Liver (tissue), 8 donors: ENCODE measurements at regions not wholly inside any gene's neighbourhood (a gene's known extent, or its start where the extent isn't known, plus 50 kb on each side); places are given as distances from the start of the nearest gene placed in this dataset.

ENCODE experiments used
- DNase-seq: peaks from one replicate; pipeline ENCODE4 v3.0.0-alpha.2; 2017; ENCODE audit warnings: low spot score
- H3K27ac ChIP-seq, 2 donors: one replicate each; pipeline ENCODE4 v1.7.0; 2013; ENCODE audit warnings: inconsistent platforms in 2 of 2, low read length in 2 of 2, control low read depth in 1 of 2, low read depth in 1 of 2, mild to moderate bottlenecking in 1 of 2
- H3K27me3 ChIP-seq, 4 donors: one replicate each; pipeline versions ENCODE4 v1.6.1 to v1.7.0; 2013; ENCODE audit warnings: low read length in 3 of 4, inconsistent platforms in 1 of 4, mild to moderate bottlenecking in 1 of 4, moderate library complexity in 1 of 4; ENCODE audit not compliant: control insufficient read depth in 4 of 4, insufficient read depth in 4 of 4
- H3K36me3 ChIP-seq, 4 donors: one replicate each; pipeline versions ENCODE4 v1.6.1 to v1.7.0; 2013; ENCODE audit warnings: low read length in 3 of 4, mild to moderate bottlenecking in 3 of 4, low read depth in 1 of 4, moderate library complexity in 1 of 4; ENCODE audit not compliant: control insufficient read depth in 4 of 4, insufficient read depth in 3 of 4
- H3K4me1 ChIP-seq, 4 donors: one replicate each; pipeline versions ENCODE4 v1.6.1 to v1.7.0; 2013; ENCODE audit warnings: low read length in 3 of 4, mild to moderate bottlenecking in 3 of 4, moderate library complexity in 1 of 4; ENCODE audit not compliant: control insufficient read depth in 4 of 4, insufficient read depth in 4 of 4
- H3K4me3 ChIP-seq, 3 donors: one replicate each; pipeline versions ENCODE4 v1.6.1 to v1.7.0; 2013; ENCODE audit warnings: low read length in 3 of 3, control low read depth in 1 of 3, low read depth in 1 of 3, mild to moderate bottlenecking in 1 of 3
- H3K9ac ChIP-seq, 2 donors: one replicate each; pipeline ENCODE4 v1.7.0; 2013; ENCODE audit warnings: low read length in 2 of 2, mild to moderate bottlenecking in 2 of 2, moderate library complexity in 2 of 2, control low read depth in 1 of 2, low read depth in 1 of 2
- H3K9me3 ChIP-seq, 4 donors: one replicate each; pipeline versions ENCODE4 v1.6.1 to v1.7.0; 2013; ENCODE audit warnings: low read length in 3 of 4; ENCODE audit not compliant: control insufficient read depth in 4 of 4
- EGR1 ChIP-seq, 2 donors: IDR thresholded peaks; 2 replicates each; pipeline ENCODE4 v1.6.1; 2016 to 2018; ENCODE audit warnings: antibody characterized with exemption in 2 of 2, low read depth in 2 of 2
- FOXA1 ChIP-seq: IDR thresholded peaks from 2 replicates; pipeline ENCODE4 v1.6.1; 2016; ENCODE audit warnings: antibody characterized with exemption
- FOXA2 ChIP-seq: IDR thresholded peaks from 2 replicates; pipeline ENCODE4 v1.6.1; 2016; ENCODE audit warnings: antibody characterized with exemption
- GABPA ChIP-seq, 2 donors: IDR thresholded peaks in 1 of 2; conservative IDR thresholded peaks in 1 of 2; 2 replicates each; pipeline ENCODE4 v1.6.1; 2016; ENCODE audit warnings: antibody characterized with exemption in 2 of 2, mild to moderate bottlenecking in 1 of 2, moderate library complexity in 1 of 2
- HNF4A ChIP-seq, 2 donors: conservative IDR thresholded peaks; 2 replicates each; pipeline ENCODE4 v1.6.1; 2016; ENCODE audit warnings: antibody characterized with exemption in 2 of 2, mild to moderate bottlenecking in 2 of 2
- HNF4G ChIP-seq: IDR thresholded peaks from 2 replicates; pipeline ENCODE4 v1.6.1; 2016; ENCODE audit warnings: antibody characterized with exemption
- JUND ChIP-seq, 2 donors: IDR thresholded peaks; 2 replicates each; pipeline ENCODE4 v1.6.1; 2016; ENCODE audit warnings: antibody characterized with exemption in 2 of 2
- NR2F2 ChIP-seq: IDR thresholded peaks from 2 replicates; pipeline ENCODE4 v1.6.1; 2016; ENCODE audit warnings: antibody characterized with exemption
- RAD21 ChIP-seq, 2 donors: IDR thresholded peaks; 2 replicates each; pipeline ENCODE4 v1.6.1; 2016; ENCODE audit warnings: antibody characterized with exemption in 2 of 2, mild to moderate bottlenecking in 2 of 2
- RXRA ChIP-seq, 2 donors: IDR thresholded peaks; 2 replicates each; pipeline ENCODE4 v1.6.1; 2017 to 2018; ENCODE audit warnings: antibody characterized with exemption in 2 of 2, mild to moderate bottlenecking in 1 of 2
- SP1 ChIP-seq: IDR thresholded peaks from 2 replicates; pipeline ENCODE4 v1.6.1; 2018; ENCODE audit warnings: antibody characterized with exemption, mild to moderate bottlenecking
- TAF1 ChIP-seq: conservative IDR thresholded peaks from 2 replicates; pipeline ENCODE4 v1.6.1; 2016; ENCODE audit warnings: antibody characterized with exemption, mild to moderate bottlenecking
- WGBS: extraction: QIAGEN DNeasy Blood & Tissue Kit; methylation state at CpG from one replicate; pipeline ENCODE4 v1.1.7; 2013; 5-methylcytosine and 5-hydroxymethylcytosine counted together
- TF ChIP-seq, protein P1 (sequence below): IDR thresholded peaks from 2 replicates; pipeline ENCODE4 v1.6.1; 2016; ENCODE audit warnings: antibody characterized with exemption, mild to moderate bottlenecking
- TF ChIP-seq, protein P2 (sequence below): IDR thresholded peaks from 2 replicates; pipeline ENCODE4 v1.6.1; 2016; ENCODE audit warnings: antibody characterized with exemption
- TF ChIP-seq, protein P3 (sequence below): fragments of 150-350 bp; IDR thresholded peaks from 2 replicates; pipeline ENCODE4 v1.5.1; 2017; ENCODE audit warnings: improper control_type of control experiment, low read depth, low read length; ENCODE audit not compliant: missing input control
- TF ChIP-seq, protein P4 (sequence below): IDR thresholded peaks from 2 replicates; pipeline ENCODE4 v1.6.1; 2016; ENCODE audit warnings: antibody characterized with exemption
- donor health status: healthy.
- donor health status: healthy.
- donor health status: healthy.
- donor health status: healthy.
- donor health status: healthy.

DNA sequence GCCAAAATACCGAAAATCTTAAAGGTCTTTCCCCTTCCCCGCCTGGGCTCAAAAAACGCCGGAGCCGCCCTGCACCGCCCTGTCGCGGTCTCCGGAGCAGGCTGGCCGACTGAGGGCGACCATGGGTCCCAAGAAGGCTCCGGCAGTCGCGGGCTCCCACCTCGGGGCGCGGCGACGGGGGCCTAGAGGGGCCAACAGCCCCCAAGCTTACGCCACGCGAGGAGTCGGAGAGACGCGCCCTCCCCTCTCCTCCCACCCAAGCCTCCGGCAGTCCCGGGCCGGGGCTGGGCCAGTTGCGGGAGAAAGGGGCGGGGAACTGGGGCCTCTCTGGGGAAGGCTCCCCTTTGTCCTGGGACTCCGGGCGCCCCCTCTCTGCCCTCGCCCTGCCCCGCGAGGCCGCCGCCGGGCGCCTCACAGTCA lies 69.2 kb downstream of the GOLGA8B start:
- Histone ChIP-seq H3K9ac (peak overlapping the region; percentile 27 to 49), H3K27me3 (no peaks in the 10 kb centered on the region), H3K9me3 (no peaks in the 10 kb centered on the region), H3K4me3 (peak overlapping the region; percentile 63 to 85 (median 73)), H3K36me3 (no peaks in the 10 kb centered on the region), H3K4me1 (peaks cover 2 to 3% (median 3%) of the 10 kb centered on the region in 4 donors), H3K27ac (peak overlapping the region; percentile 65 to 70)
- no peak for TF ChIP-seq GABPA (IDR thresholded peaks at IDR 0.05 in 1 of 2, conservative IDR thresholded peaks at IDR 0.05 in 1 of 2)
- no peak for TF ChIP-seq FOXA2
- TF ChIP-seq, protein P1, sequence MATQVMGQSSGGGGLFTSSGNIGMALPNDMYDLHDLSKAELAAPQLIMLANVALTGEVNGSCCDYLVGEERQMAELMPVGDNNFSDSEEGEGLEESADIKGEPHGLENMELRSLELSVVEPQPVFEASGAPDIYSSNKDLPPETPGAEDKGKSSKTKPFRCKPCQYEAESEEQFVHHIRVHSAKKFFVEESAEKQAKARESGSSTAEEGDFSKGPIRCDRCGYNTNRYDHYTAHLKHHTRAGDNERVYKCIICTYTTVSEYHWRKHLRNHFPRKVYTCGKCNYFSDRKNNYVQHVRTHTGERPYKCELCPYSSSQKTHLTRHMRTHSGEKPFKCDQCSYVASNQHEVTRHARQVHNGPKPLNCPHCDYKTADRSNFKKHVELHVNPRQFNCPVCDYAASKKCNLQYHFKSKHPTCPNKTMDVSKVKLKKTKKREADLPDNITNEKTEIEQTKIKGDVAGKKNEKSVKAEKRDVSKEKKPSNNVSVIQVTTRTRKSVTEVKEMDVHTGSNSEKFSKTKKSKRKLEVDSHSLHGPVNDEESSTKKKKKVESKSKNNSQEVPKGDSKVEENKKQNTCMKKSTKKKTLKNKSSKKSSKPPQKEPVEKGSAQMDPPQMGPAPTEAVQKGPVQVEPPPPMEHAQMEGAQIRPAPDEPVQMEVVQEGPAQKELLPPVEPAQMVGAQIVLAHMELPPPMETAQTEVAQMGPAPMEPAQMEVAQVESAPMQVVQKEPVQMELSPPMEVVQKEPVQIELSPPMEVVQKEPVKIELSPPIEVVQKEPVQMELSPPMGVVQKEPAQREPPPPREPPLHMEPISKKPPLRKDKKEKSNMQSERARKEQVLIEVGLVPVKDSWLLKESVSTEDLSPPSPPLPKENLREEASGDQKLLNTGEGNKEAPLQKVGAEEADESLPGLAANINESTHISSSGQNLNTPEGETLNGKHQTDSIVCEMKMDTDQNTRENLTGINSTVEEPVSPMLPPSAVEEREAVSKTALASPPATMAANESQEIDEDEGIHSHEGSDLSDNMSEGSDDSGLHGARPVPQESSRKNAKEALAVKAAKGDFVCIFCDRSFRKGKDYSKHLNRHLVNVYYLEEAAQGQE = no peak
- TF ChIP-seq, protein P2, sequence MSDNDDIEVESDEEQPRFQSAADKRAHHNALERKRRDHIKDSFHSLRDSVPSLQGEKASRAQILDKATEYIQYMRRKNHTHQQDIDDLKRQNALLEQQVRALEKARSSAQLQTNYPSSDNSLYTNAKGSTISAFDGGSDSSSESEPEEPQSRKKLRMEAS = no peak
- TF ChIP-seq RAD21 (IDR thresholded peaks at IDR 0.05) = no peak
- no peak for TF ChIP-seq HNF4A (conservative IDR thresholded peaks at IDR 0.05)
- no peak for TF ChIP-seq SP1
- no peak for TF ChIP-seq EGR1 (IDR thresholded peaks at IDR 0.05; ENCODE audit: low read depth in 2 of 2)
- TF ChIP-seq, protein P3, sequence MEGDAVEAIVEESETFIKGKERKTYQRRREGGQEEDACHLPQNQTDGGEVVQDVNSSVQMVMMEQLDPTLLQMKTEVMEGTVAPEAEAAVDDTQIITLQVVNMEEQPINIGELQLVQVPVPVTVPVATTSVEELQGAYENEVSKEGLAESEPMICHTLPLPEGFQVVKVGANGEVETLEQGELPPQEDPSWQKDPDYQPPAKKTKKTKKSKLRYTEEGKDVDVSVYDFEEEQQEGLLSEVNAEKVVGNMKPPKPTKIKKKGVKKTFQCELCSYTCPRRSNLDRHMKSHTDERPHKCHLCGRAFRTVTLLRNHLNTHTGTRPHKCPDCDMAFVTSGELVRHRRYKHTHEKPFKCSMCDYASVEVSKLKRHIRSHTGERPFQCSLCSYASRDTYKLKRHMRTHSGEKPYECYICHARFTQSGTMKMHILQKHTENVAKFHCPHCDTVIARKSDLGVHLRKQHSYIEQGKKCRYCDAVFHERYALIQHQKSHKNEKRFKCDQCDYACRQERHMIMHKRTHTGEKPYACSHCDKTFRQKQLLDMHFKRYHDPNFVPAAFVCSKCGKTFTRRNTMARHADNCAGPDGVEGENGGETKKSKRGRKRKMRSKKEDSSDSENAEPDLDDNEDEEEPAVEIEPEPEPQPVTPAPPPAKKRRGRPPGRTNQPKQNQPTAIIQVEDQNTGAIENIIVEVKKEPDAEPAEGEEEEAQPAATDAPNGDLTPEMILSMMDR = no peak
- no peak for TF ChIP-seq RXRA (IDR thresholded peaks at IDR 0.05)
- WGBS = 2% methylated on average over 39 of the region's 39 CpGs
- no peak for DNase-seq

DNA sequence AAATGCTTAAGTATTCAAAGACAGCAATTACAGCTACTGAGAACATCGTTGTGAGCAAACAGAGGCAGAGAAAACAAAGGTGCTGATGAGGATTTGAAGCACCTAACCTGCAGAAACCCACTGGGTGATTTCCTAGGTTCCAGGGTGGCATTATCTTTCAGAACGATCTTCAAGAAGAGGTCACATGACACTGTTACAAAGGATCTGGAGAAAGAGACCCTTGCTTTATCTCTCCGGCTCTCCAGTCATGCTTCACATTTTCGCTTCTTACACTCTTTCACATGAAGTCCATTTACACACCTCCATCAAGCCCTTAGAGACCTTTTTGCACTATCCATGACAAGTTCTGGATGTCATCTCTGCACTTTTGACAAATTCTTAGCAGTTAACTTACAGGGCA lies 70.8 kb downstream of the GOLGA8B start:
- no peak for DNase-seq
- H3K4me3 ChIP-seq = no peak overlapping the region
- no peak overlapping the region for H3K27ac ChIP-seq
- no peaks in the 10 kb centered on the region for H3K9me3 ChIP-seq
- H3K27me3 ChIP-seq = no peaks in the 10 kb centered on the region
- no peak for TF ChIP-seq FOXA2
- no peak for TF ChIP-seq GABPA (IDR thresholded peaks at IDR 0.05 in 1 of 2, conservative IDR thresholded peaks at IDR 0.05 in 1 of 2)
- TF ChIP-seq, protein P3 = no peak
- TF ChIP-seq TAF1 = no peak
- no peak for TF ChIP-seq RXRA (IDR thresholded peaks at IDR 0.05)
- TF ChIP-seq, protein P1 = no peak
- TF ChIP-seq, protein P4, sequence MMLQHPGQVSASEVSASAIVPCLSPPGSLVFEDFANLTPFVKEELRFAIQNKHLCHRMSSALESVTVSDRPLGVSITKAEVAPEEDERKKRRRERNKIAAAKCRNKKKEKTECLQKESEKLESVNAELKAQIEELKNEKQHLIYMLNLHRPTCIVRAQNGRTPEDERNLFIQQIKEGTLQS = no peak
- no peak for TF ChIP-seq HNF4A (conservative IDR thresholded peaks at IDR 0.05)
- TF ChIP-seq, protein P2 = no peak
- no peak for TF ChIP-seq EGR1 (IDR thresholded peaks at IDR 0.05; ENCODE audit: low read depth in 2 of 2)
- TF ChIP-seq JUND (IDR thresholded peaks at IDR 0.05) = no peak
- TF ChIP-seq NR2F2 = no peak
- no peak for TF ChIP-seq HNF4G
- no peak for TF ChIP-seq SP1
- no peak for TF ChIP-seq FOXA1
- no peak for TF ChIP-seq RAD21 (IDR thresholded peaks at IDR 0.05)
- no peak overlapping the region for H3K9ac ChIP-seq
- WGBS = 53% methylated on average over 4 of the region's 4 CpGs
- H3K36me3 ChIP-seq = no peaks in the 10 kb centered on the region
- H3K4me1 ChIP-seq = peaks cover 2 to 3% (median 3%) of the 10 kb centered on the region in 4 donors
